Body of pancreas (tissue), 4 donors: ENCODE measurements at regions not wholly inside any gene's neighbourhood (a gene's known extent, or its start where the extent isn't known, plus 50 kb on each side); places are given as distances from the start of the nearest gene placed in this dataset.

Source experiments
- POLR2A ChIP-seq, 3 donors: fragments of 450-650 bp; IDR thresholded peaks; one replicate each; pipeline ENCODE4 v1.6.1; 2016; ENCODE audit warnings: antibody characterized with exemption in 3 of 3, mild to moderate bottlenecking in 2 of 3
- TF ChIP-seq, protein P1 (sequence below), 7 experiments: fragments of 450-650 bp in 4 of 7; fragments of 200-600 bp in 3 of 7; sonication (generic) in 3 of 7; IDR thresholded peaks; one replicate each; pipeline ENCODE4 v1.5.1; 2016 to 2019; ENCODE audit warnings: antibody characterized with exemption in 7 of 7

DNA sequence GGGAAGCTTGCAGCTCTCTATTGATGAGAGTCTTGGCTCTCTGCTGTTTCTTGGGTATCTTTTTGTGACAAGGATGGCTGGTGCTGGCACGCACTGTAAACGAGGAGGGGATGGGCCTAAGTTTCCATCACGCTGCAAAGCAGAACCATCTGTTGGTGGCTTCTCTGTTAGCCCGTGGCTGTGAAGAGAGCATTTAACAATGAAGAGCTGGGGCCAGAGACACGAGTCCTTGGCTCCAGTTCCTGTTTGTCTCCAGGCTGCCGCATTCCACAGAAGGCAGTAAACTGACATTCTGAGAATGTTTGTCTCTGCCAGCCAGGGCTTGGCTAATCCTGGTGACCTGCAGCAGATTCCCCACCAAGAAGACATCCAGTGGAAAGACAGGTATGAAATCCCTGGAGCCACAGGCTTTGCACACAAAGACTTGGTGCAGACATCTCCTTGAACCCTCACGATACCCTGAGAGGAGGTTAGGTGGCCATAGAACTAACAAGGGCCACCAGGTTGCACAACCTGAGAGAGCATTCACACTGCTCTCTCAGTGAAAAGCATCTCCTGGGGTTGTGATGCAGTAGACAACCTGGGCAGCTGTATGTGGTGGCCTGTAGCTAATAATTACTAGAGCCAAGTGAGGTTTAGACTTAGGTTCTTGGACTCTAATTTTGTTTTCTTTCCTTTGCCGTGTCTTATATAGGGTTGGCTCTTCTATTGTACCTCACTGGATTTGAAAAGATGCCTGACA lies 130.9 kb downstream of the ASB7 start:
- TF ChIP-seq, protein P1, sequence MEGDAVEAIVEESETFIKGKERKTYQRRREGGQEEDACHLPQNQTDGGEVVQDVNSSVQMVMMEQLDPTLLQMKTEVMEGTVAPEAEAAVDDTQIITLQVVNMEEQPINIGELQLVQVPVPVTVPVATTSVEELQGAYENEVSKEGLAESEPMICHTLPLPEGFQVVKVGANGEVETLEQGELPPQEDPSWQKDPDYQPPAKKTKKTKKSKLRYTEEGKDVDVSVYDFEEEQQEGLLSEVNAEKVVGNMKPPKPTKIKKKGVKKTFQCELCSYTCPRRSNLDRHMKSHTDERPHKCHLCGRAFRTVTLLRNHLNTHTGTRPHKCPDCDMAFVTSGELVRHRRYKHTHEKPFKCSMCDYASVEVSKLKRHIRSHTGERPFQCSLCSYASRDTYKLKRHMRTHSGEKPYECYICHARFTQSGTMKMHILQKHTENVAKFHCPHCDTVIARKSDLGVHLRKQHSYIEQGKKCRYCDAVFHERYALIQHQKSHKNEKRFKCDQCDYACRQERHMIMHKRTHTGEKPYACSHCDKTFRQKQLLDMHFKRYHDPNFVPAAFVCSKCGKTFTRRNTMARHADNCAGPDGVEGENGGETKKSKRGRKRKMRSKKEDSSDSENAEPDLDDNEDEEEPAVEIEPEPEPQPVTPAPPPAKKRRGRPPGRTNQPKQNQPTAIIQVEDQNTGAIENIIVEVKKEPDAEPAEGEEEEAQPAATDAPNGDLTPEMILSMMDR (IDR thresholded peaks at IDR 0.05): no peak
- no peak for TF ChIP-seq POLR2A (IDR thresholded peaks at IDR 0.05)
